ENCODE measurements at regions not wholly inside any gene's neighbourhood (a gene's known extent, or its start where the extent isn't known, plus 50 kb on each side); places are given as distances from the start of the nearest gene placed in this dataset.
A peak's percentile ranks its signal among the peaks of the same experiment; 100 is the strongest.

DNA sequence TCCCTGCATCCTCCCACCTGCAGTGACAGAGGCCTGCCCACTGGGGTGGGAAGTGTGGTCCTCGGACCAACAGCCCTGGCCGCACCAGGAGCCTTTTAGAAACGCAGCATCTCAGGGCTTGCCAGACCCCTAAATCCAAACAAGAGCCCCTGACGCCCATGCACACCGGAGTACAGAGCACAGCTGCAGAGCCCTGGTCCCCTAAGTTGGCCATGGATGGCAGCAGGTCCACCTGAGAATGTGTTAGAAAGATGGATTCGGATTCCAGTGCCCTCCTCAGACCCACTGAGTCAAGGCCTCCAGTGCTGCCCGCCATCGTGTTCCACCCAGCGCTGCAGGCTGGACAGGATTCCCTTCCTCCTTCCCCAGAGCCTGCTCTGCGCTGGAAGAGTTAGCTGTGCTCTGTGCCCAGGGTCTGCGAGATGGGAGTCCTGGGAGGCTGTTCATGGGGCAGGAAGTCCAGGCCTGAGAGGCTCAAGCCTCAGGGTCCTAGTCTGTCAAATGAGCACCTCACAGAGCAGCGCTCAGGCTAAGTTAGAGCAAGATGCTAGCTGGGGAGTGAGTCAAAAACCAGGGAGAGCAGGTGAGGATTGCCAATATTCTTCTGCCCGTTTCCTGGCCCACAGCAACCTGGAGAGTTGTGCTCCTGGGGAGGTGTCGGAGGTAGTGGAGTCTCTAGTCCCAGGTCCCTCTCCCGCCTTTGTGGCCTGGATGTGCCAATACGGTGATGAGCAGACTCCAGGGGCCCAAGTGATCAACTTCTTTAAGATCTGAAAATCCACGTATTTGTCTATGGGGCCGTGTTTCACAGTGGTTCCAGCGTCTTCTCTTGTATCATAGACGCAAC is 95.9 kb upstream of the GPR26 start:
- peaks cover 8% of the 10 kb centered on the region for H3K27me3 Mint-ChIP-seq (ENCODE audit: insufficient read depth)
- no peak overlapping the region for H3K27ac Mint-ChIP-seq
- no peaks in the 10 kb centered on the region for H3K4me1 Mint-ChIP-seq (ENCODE audit: low read depth)
- no peaks in the 10 kb centered on the region for H3K36me3 Mint-ChIP-seq (ENCODE audit: low read depth)
- H3K9me3 Mint-ChIP-seq, result no peaks in the 10 kb centered on the region
- intact Hi-C loops (cut with micrococcal nuclease), result no loop called here
- DNase-seq (ENCODE audit: low spot score), result no peak
- H3K4me3 Mint-ChIP-seq, result no peak overlapping the region

GRCh38 chr10:123570898-123571515 is 95.1 kb upstream of the GPR26 start:
- no peak overlapping the region for H3K27ac Mint-ChIP-seq
- no peaks in the 10 kb centered on the region for H3K9me3 Mint-ChIP-seq
- no peak overlapping the region for H3K4me3 Mint-ChIP-seq
- no peaks in the 10 kb centered on the region for H3K4me1 Mint-ChIP-seq (ENCODE audit: low read depth)
- intact Hi-C loops (cut with micrococcal nuclease), result no loop called here
- no peaks in the 10 kb centered on the region for H3K36me3 Mint-ChIP-seq (ENCODE audit: low read depth)
- DNase-seq (ENCODE audit: low spot score), result no peak
- peaks cover 8% of the 10 kb centered on the region for H3K27me3 Mint-ChIP-seq (ENCODE audit: insufficient read depth)

GRCh38 chr10:123571978-123572377 is 94.2 kb upstream of the GPR26 start:
- Mint-ChIP-seq H3K27ac (no peak overlapping the region), H3K4me3 (no peak overlapping the region), H3K4me1 (ENCODE audit: low read depth) (no peaks in the 10 kb centered on the region), H3K36me3 (ENCODE audit: low read depth) (no peaks in the 10 kb centered on the region), H3K27me3 (ENCODE audit: insufficient read depth) (peaks cover 8% of the 10 kb centered on the region), H3K9me3 (no peaks in the 10 kb centered on the region)
- intact Hi-C loops (cut with micrococcal nuclease), result no loop called here
- DNase-seq (ENCODE audit: low spot score), result no peak

DNA sequence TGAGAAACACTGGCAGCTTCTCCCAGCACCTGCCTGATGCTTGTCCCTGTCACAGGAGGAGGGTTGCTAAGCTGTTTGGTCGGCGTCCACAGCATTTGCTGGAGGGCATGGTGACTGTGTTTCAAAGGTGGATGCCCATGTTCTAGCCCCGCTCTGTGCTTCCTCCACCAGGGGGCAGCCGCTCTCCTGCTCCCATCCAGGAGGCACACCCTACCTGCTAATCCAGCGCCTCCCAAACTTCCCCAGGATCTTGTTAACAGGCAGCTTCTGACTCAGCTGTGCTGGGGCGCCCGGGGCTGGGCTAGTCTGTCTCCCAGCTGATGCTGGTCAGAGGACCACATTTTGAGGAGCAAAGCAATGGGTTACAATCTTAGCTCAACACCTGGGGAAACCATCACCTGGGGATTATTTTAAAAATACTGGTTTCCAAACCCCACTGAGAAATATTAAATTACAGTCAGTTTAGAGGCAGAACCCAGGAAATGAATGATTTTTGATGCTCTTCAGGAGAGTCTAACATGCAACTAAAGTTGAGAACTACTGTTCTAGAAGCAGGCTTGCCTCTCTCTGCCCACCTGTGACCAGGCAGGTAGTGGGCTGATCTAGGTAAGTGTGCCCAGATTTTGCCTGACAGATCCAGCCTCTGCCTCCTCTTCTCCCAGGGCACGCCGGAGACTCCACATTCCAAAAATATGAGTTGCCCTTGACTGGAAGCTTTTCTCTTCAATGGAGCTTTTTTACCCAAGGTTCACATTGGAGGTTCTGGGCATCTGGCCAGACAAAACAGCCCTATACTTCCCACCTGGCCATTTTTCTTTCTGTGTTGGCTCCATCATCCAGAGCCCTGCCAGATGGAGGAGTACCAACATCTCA is 92.7 kb upstream of the GPR26 start:
- Mint-ChIP-seq H3K27ac (no peak overlapping the region), H3K27me3 (ENCODE audit: insufficient read depth) (peaks cover 8% of the 10 kb centered on the region), H3K9me3 (no peaks in the 10 kb centered on the region), H3K4me1 (ENCODE audit: low read depth) (no peaks in the 10 kb centered on the region), H3K4me3 (no peak overlapping the region), H3K36me3 (ENCODE audit: low read depth) (no peaks in the 10 kb centered on the region)
- peak; percentile 6 for DNase-seq (ENCODE audit: low spot score)
- intact Hi-C loops (cut with micrococcal nuclease), result no loop called here

DNA sequence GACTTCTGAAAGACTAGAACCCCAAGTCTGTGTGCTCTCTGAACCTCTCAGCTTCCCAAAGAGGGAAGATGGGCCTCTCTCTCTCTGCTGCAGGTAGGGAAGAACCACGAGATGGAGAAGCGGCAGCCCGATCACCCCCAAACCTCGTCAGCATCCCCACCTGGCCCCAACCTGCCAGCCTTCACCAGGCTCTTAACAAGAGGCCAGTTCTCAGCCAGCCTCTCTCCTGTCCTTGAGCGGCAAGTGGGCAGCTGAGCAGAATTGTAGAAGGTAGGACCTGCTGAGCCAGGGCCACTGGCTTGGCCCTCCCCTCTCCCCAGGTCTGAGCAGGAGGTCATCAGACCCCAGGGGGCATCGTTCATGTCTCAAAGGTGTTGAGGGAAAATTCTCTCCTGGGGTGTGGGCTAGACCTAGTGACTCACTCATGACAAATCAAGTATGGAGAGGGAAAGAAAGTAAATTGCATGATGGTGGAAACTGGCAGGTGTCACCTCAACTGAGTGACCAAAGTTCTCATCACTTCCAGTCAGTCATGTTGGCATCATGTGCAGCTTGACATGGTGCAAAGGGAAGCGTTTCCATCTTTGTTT is 92.0 kb upstream of the GPR26 start:
- no peaks in the 10 kb centered on the region for H3K4me1 Mint-ChIP-seq (ENCODE audit: low read depth)
- intact Hi-C loops (cut with micrococcal nuclease), result no loop called here
- no peak overlapping the region for H3K27ac Mint-ChIP-seq
- peaks cover 8% of the 10 kb centered on the region for H3K27me3 Mint-ChIP-seq (ENCODE audit: insufficient read depth)
- no peaks in the 10 kb centered on the region for H3K9me3 Mint-ChIP-seq
- no peak overlapping the region for H3K4me3 Mint-ChIP-seq
- no peaks in the 10 kb centered on the region for H3K36me3 Mint-ChIP-seq (ENCODE audit: low read depth)
- DNase-seq (ENCODE audit: low spot score), result no peak

GRCh38 chr10:123575105-123575504 is 91.0 kb upstream of the GPR26 start:
- no peaks in the 10 kb centered on the region for H3K9me3 Mint-ChIP-seq
- no peak for DNase-seq (ENCODE audit: low spot score)
- no peak overlapping the region for H3K4me3 Mint-ChIP-seq
- H3K27ac Mint-ChIP-seq, result no peak overlapping the region
- no peaks in the 10 kb centered on the region for H3K36me3 Mint-ChIP-seq (ENCODE audit: low read depth)
- intact Hi-C loops (cut with micrococcal nuclease), result no loop called here
- no peaks in the 10 kb centered on the region for H3K4me1 Mint-ChIP-seq (ENCODE audit: low read depth)
- peaks cover 8% of the 10 kb centered on the region for H3K27me3 Mint-ChIP-seq (ENCODE audit: insufficient read depth)

- Mint-ChIP-seq H3K9me3 (no peaks in the 10 kb centered on the region), H3K27me3 (ENCODE audit: insufficient read depth) (peaks cover 10% of the 10 kb centered on the region), H3K36me3 (ENCODE audit: low read depth) (no peaks in the 10 kb centered on the region), H3K4me1 (ENCODE audit: low read depth) (no peaks in the 10 kb centered on the region), H3K4me3 (no peak overlapping the region), H3K27ac (no peak overlapping the region)
- intact Hi-C loops (cut with micrococcal nuclease), result no loop called here
- DNase-seq (ENCODE audit: low spot score), result no peak
These were observed 89.4 kb upstream of the GPR26 start for GRCh38 chr10:123576706-123577105.

- no peak for DNase-seq (ENCODE audit: low spot score)
- Mint-ChIP-seq H3K27me3 (ENCODE audit: insufficient read depth) (peaks cover 4% of the 10 kb centered on the region), H3K4me1 (ENCODE audit: low read depth) (no peaks in the 10 kb centered on the region), H3K9me3 (no peaks in the 10 kb centered on the region), H3K4me3 (no peak overlapping the region), H3K36me3 (ENCODE audit: low read depth) (no peaks in the 10 kb centered on the region), H3K27ac (no peak overlapping the region)
- intact Hi-C loops (cut with micrococcal nuclease), result no loop called here
These were observed 88.2 kb upstream of the GPR26 start for GRCh38 chr10:123577921-123578461.

DNA sequence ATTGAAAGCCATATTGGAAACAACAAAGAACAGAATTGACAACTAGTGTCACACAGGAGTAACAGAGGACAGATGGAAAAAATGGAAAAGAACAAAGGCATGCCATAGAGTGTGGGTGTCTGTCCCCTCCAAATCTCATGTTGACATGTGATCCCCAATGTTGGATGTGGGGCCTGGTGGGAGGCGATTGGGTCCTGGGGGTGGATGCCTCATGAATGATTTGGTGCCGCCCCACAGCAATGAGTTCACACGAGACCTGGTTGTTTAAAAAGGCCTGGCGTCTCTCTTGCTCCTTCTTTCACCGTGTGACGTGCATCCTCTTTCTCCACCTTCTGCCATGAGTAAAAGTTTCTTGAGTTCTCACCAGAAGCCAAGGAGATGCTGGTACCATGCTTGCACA is 87.4 kb upstream of the GPR26 start:
- Mint-ChIP-seq H3K9me3 (no peaks in the 10 kb centered on the region), H3K36me3 (ENCODE audit: low read depth) (no peaks in the 10 kb centered on the region), H3K4me3 (no peak overlapping the region), H3K4me1 (ENCODE audit: low read depth) (no peaks in the 10 kb centered on the region), H3K27ac (no peak overlapping the region), H3K27me3 (ENCODE audit: insufficient read depth) (peaks cover 7% of the 10 kb centered on the region)
- intact Hi-C loops (cut with micrococcal nuclease), result no loop called here
- no peak for DNase-seq (ENCODE audit: low spot score)

DNA sequence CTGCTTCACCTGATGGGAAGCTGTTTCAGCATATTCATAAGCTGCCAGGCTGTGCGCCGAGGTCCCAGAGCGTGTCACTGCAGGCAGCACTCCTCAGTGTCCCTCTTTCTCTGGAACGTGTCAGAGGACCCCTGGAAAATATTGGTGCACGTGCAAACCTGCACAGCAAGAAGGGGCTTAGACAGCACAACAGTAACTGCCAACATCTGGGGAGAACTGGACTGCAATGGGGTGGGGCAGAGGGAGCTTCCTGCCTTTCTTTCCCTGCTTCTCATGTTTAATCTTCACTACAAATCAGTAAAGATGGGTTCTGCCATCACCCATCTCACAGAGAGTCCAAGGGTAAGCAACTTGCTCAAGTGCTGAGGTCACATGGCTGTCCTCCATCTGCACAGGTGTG is 86.5 kb upstream of the GPR26 start:
- Mint-ChIP-seq H3K4me1 (ENCODE audit: low read depth) (no peaks in the 10 kb centered on the region), H3K36me3 (ENCODE audit: low read depth) (no peaks in the 10 kb centered on the region), H3K27me3 (ENCODE audit: insufficient read depth) (peaks cover 11% of the 10 kb centered on the region), H3K27ac (no peak overlapping the region), H3K9me3 (no peaks in the 10 kb centered on the region), H3K4me3 (no peak overlapping the region)
- intact Hi-C loops (cut with micrococcal nuclease), result no loop called here
- DNase-seq (ENCODE audit: low spot score), result no peak

DNA sequence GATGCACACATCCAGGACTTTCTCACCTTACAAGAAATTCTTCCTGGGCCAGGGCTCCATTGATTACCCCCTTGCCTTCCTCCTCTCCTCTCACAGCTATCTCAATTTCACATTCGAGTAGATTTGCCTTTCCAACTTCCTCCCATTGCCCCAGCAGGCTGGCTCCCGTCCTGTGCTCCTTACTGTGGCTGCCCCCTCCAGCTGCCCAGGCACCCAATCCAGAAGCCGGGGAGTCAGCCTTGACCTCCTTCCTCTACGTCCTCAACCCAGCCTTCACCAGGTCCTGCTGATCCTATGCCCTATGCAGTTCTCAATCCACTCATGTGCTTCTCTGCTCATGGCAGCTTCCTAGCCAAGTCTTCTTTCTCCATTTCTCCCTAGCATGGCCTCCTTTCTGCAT is 85.7 kb upstream of the GPR26 start:
- no peak for DNase-seq (ENCODE audit: low spot score)
- Mint-ChIP-seq H3K36me3 (ENCODE audit: low read depth) (no peaks in the 10 kb centered on the region), H3K9me3 (no peaks in the 10 kb centered on the region), H3K27me3 (ENCODE audit: insufficient read depth) (peaks cover 14% of the 10 kb centered on the region), H3K27ac (no peak overlapping the region), H3K4me1 (ENCODE audit: low read depth) (no peaks in the 10 kb centered on the region), H3K4me3 (no peak overlapping the region)
- intact Hi-C loops (cut with micrococcal nuclease), result no loop called here

GRCh38 chr10:123581656-123582055 is 84.5 kb upstream of the GPR26 start:
- Mint-ChIP-seq H3K27me3 (ENCODE audit: insufficient read depth) (peaks cover 15% of the 10 kb centered on the region), H3K4me3 (no peak overlapping the region), H3K4me1 (ENCODE audit: low read depth) (no peaks in the 10 kb centered on the region), H3K9me3 (no peaks in the 10 kb centered on the region), H3K36me3 (ENCODE audit: low read depth) (no peaks in the 10 kb centered on the region), H3K27ac (no peak overlapping the region)
- intact Hi-C loops (cut with micrococcal nuclease), result loop anchor here (1.0 kb wide), 3 partner anchors 386 to 822 kb away; no protein-coding TSS in a partner anchor
- DNase-seq (ENCODE audit: low spot score), result no peak
